DMS114 treated with DMSO at 0.1 percent for 48 hours (cell line): ENCODE measurements at regions not wholly inside any gene's neighbourhood (a gene's known extent, or its start where the extent isn't known, plus 50 kb on each side); places are given as distances from the start of the nearest gene placed in this dataset.
"Not testable (repeated sequence)": the region's sequence is repeated elsewhere in the genome, so short reads cannot be mapped to it uniquely, and the experiment has no call there.

Experiments
- DNase-seq: peaks from one replicate; lab custom pipeline; 2025; ENCODE audit not compliant: unreplicated experiment; lab: John Stamatoyannopoulos, UW

GRCh38 chr9:3773362-3774060, 247.7 kb upstream of the RFX3 start:
- DNase-seq, result no peak

DNA sequence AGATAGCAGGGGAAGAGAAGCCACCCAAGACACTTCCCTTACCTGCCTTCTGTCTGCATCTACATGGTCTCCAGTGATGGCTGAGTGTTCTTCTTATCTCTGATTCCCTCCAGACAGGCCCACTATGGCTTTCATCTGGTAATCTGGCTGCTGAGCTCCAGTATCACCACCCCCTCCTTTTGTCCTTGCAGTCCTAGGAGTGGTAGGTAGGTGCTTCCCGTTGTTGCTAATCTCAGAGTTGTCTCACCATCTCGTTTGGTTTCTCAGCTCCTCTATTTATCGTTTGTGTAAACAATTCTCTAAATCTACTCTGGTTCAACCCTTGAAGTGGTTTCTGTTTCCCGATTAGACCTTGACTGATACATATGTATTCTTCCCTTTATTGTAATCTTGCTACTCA, 243.8 kb upstream of the RFX3 start:
- no peak for DNase-seq

GRCh38 chr9:3768712-3769457, 243.1 kb upstream of the RFX3 start:
- no peak for DNase-seq

DNA sequence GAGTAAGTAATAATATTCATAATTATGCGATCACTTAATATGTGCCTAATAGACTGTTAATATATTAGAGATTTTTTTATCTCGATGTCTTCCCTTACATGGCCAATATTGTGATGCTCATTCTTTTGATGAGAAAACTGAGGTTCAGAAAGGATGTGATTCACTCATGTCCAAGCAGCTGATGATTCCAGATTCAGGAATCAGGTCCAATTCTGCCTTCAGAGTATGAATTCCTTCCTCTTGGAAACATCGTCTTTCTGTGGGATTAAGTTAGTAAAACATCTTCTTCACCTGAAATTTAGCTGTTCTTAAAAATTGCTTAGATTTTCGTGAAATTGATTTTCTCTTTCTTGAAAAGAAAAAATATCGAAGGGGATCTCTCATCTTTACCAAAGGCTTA, 242.5 kb upstream of the RFX3 start:
- DNase-seq, result no peak

GRCh38 chr9:3762076-3762475, 236.3 kb upstream of the RFX3 start:
- DNase-seq, result no peak

DNA sequence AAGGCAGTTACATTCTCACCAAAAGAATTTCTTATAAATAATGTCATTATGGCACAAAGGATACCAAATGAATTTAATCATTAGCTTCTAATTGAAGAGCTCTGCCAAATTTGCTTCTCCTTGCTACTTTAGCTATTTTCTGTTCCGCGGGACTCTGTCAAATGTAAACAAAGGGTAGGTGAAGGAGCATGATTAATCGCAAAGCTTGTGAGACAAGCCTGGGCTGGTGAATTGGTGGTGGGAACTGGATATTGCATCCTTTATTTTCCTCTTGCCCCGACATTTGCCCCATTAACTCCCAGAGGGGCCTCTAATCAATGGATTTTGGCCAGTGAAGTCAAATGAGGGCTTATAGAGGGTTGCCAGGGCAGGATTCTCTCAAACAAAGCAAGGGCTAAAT, 234.2 kb upstream of the RFX3 start:
- DNase-seq, result no peak

- no peak for DNase-seq
Measured at GRCh38 chr9:3758816-3759576, 233.2 kb upstream of the RFX3 start.

DNA sequence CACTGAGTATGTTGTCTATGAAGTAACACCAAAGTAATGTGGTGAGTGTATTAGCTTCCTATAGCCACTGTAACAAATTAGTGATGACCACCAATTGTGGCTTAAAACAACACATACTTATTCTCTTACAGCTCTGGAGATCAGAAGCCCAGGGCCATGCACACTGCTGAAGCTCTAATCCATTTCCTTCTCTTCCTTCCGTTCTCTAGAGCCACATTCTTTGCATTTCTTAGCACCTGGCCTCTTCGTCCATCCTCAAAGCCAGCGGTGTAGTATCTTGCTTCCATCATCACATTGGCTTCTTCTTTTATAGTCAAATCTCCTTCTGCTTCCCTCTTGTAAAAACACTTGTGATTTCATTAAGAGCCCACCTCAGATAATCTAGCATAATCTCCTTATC, 230.3 kb upstream of the RFX3 start:
- no peak for DNase-seq

GRCh38 chr9:3751125-3751758, 225.4 kb upstream of the RFX3 start:
- DNase-seq, result no peak

GRCh38 chr9:3750321-3750720, 224.5 kb upstream of the RFX3 start:
- no peak for DNase-seq

GRCh38 chr9:3746296-3747275, 220.8 kb upstream of the RFX3 start:
- DNase-seq, result no peak

- no peak for DNase-seq
Measured at GRCh38 chr9:3743901-3744413, 218.2 kb upstream of the RFX3 start.

DNA sequence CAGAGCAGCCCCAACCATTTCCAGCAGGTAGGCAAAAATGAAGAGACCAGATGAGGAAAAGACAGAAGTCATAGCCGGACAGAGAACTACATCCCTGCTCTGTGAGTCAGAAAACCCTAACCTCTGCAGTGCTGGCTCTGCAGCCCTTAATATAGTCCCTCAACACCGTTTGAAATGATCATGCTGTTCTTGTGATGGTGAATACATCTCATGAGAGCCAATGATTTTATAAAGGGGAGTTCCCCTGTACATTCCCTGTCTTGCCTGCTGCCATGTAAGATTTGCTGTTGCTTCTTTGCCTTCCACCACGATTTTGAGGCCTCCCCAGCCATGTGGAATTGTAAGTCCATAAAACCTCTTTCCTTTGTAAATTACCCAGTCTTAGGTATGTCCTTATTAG, 216.8 kb upstream of the RFX3 start:
- no peak for DNase-seq

GRCh38 chr9:3741729-3742128, 215.9 kb upstream of the RFX3 start:
- DNase-seq, result no peak

- DNase-seq, result no peak
Measured at GRCh38 chr9:3740690-3741419, 215.1 kb upstream of the RFX3 start.

DNA sequence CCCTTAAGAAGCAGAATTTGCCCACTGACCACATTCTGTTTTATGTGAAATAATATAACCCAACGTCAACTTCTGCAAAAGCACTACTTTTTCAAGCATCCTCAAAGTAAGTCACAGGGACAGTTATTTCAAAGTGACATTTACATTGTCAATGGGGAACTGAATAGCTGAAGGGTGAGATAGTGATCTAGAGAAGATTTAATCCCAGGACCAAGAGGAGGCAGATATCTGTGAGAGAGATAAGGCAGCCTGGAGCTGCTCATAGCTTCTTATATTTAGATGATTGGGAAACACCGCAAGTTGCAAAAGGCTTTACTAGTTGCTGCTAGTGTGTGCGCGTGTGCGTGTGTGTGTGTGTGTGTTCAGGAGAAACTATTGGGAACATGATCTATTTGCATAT, 210.4 kb upstream of the RFX3 start:
- DNase-seq, result no peak

GRCh38 chr9:3735251-3735650, 209.4 kb upstream of the RFX3 start:
- DNase-seq, result no peak

GRCh38 chr9:3733527-3734262, 207.9 kb upstream of the RFX3 start:
- not testable (repeated sequence) for DNase-seq

GRCh38 chr9:3733039-3733408, 207.2 kb upstream of the RFX3 start:
- no peak for DNase-seq
